ENCODE measurements at regions not wholly inside any gene's neighbourhood (a gene's known extent, or its start where the extent isn't known, plus 50 kb on each side); places are given as distances from the start of the nearest gene placed in this dataset.

DNA sequence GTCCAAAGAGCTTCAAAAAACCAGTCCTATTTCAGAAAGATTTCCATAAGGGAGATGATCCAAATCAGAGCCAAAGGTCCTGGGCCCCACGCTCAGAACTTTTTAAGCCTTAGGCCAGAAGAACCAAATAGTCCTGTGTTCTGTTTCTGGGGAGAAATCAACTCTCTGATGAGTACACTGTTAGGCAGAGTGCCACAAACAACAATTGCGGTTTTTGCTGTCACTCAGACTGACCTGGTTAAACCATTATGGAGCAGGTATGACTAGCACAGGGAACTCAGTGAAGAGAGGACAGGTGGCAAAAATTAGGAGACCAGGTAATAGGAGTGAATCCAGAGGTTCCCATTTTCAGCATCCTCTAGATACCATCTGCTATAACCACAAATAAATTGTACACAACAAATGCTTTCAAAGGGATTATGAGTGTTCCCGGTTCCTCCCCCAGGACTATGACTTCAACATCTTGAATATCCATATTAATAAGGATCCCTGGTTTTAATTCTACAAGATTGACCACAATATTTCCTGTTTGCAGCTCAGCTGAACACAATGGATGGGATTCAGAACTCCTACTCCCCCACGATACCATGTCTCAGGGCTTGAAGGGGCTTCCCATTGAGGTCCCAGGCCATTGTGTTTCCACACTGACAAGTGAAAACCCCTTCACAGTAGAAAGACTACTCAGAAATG, 52.1 kb upstream of the FREM1 start:
- H3K79me2 ChIP-seq (ENCODE audit: low read length): no peaks in the 10 kb centered on the region
- peak; percentile 89 for DNase-seq
- H3F3A ChIP-seq (ENCODE audit: low read length, unreplicated experiment): no peaks in the 10 kb centered on the region
- BruUV-seq (replicated peaks): no TSS peak
- TF ChIP-seq EZH2 (IDR thresholded peaks at IDR 0.05; ENCODE audit: low read length, unreplicated experiment): no peak
- no peak for TF ChIP-seq EZH2phosphoT487 (IDR thresholded peaks at IDR 0.05; ENCODE audit: borderline replicate concordance, low read length)
- TF ChIP-seq, protein P1, sequence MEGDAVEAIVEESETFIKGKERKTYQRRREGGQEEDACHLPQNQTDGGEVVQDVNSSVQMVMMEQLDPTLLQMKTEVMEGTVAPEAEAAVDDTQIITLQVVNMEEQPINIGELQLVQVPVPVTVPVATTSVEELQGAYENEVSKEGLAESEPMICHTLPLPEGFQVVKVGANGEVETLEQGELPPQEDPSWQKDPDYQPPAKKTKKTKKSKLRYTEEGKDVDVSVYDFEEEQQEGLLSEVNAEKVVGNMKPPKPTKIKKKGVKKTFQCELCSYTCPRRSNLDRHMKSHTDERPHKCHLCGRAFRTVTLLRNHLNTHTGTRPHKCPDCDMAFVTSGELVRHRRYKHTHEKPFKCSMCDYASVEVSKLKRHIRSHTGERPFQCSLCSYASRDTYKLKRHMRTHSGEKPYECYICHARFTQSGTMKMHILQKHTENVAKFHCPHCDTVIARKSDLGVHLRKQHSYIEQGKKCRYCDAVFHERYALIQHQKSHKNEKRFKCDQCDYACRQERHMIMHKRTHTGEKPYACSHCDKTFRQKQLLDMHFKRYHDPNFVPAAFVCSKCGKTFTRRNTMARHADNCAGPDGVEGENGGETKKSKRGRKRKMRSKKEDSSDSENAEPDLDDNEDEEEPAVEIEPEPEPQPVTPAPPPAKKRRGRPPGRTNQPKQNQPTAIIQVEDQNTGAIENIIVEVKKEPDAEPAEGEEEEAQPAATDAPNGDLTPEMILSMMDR (conservative IDR thresholded peaks at IDR 0.05; ENCODE audit: low read depth, low read length): no peak
- no peak overlapping the region; the same call in 1 of the 2 replicates for H3K27ac ChIP-seq (ENCODE audit: low read length)
- peak; percentile 56 for ATAC-seq
- intact Hi-C loops (cut with micrococcal nuclease): no loop called here
- H3K27me3 ChIP-seq (ENCODE audit: low read length): no peaks in the 10 kb centered on the region; the same call in 1 of the 2 replicates
- no peaks in the 10 kb centered on the region for H4K20me1 ChIP-seq (ENCODE audit: low read length)
- H3K9ac ChIP-seq (ENCODE audit: low read length): no peak overlapping the region
- peak overlapping the region; percentile 27 for H3K4me2 ChIP-seq (ENCODE audit: low read length)
- H3K4me3 ChIP-seq (ENCODE audit: low read length): no peak overlapping the region
- no peaks in the 10 kb centered on the region for H3K36me3 ChIP-seq (ENCODE audit: low read depth, low read length)
- H2AFZ ChIP-seq (ENCODE audit: low read length): no peak overlapping the region
- no peaks in the 10 kb centered on the region for H3K9me2 ChIP-seq (replicated peaks; ENCODE audit: low read length)
- H3K4me1 ChIP-seq (ENCODE audit: insufficient read depth, low read length): peaks cover 21% of the 10 kb centered on the region
- H3K9me3 ChIP-seq (ENCODE audit: low read length): no peaks in the 10 kb centered on the region
- ChIA-PET CTCF (no interaction called here), POLR2A (ENCODE audit: unreplicated experiment) (no interaction called here)

DNA sequence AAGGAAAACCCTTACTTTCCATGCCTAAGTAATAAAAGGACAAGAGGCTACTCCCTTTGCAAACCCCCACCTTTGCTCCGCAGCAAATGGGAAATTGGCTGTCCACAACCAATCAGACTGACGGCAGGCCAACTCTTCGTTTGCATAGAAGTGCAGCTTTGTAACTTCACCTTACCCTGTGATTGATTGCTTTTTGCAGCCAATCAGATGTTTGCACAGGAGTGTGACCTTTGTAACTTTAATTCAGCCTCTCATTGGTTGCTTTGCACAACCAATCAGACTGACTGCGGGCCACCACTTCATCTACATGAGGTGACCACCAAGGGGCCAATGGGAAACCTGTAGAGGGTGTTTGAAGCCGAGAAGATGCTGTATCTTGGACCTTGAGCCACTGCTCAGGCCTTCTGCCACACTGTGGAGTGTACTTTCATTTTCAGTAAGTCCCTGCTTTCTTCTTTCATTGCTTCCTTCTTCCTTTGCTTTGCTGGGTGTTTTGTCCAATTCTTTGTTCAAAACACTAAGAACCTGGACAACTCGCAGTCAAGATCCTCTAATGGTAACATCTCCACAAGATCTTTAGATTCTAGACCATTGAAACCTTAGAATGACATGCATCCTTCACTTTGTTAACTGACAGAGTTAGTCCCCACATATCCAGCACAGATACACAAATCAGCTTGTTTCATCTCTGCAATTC, 51.3 kb upstream of the FREM1 start:
- intact Hi-C loops (cut with micrococcal nuclease): no loop called here
- DNase-seq (peak; percentile 6), ATAC-seq (no peak)
- no peaks in the 10 kb centered on the region for H4K20me1 ChIP-seq (ENCODE audit: low read length)
- H2AFZ ChIP-seq (ENCODE audit: low read length): no peak overlapping the region
- H3K4me2 ChIP-seq (ENCODE audit: low read length): peak overlapping the region; percentile 27
- H3K27ac ChIP-seq (ENCODE audit: low read length): peak overlapping the region; percentile 50; the same call in 1 of the 2 replicates
- peaks cover 21% of the 10 kb centered on the region for H3K4me1 ChIP-seq (ENCODE audit: insufficient read depth, low read length)
- BruUV-seq (replicated peaks): no TSS peak
- TF ChIP-seq, protein P1 (conservative IDR thresholded peaks at IDR 0.05; ENCODE audit: low read depth, low read length): no peak
- TF ChIP-seq EZH2phosphoT487 (IDR thresholded peaks at IDR 0.05; ENCODE audit: borderline replicate concordance, low read length) (no peak), EZH2 (IDR thresholded peaks at IDR 0.05; ENCODE audit: low read length, unreplicated experiment) (no peak)
- H3F3A ChIP-seq (ENCODE audit: low read length, unreplicated experiment): no peaks in the 10 kb centered on the region
- no peaks in the 10 kb centered on the region for H3K79me2 ChIP-seq (ENCODE audit: low read length)
- no peak overlapping the region for H3K9ac ChIP-seq (ENCODE audit: low read length)
- ChIA-PET CTCF (no interaction called here), POLR2A (ENCODE audit: unreplicated experiment) (no interaction called here)
- no peaks in the 10 kb centered on the region for H3K36me3 ChIP-seq (ENCODE audit: low read depth, low read length)
- no peaks in the 10 kb centered on the region for H3K9me2 ChIP-seq (replicated peaks; ENCODE audit: low read length)
- no peaks in the 10 kb centered on the region; the same call in 1 of the 2 replicates for H3K27me3 ChIP-seq (ENCODE audit: low read length)
- H3K4me3 ChIP-seq (ENCODE audit: low read length): 0 out of 2 replicates have a peak overlapping the region, but pooled peaks have one; percentile 13
- no peaks in the 10 kb centered on the region for H3K9me3 ChIP-seq (ENCODE audit: low read length)

DNA sequence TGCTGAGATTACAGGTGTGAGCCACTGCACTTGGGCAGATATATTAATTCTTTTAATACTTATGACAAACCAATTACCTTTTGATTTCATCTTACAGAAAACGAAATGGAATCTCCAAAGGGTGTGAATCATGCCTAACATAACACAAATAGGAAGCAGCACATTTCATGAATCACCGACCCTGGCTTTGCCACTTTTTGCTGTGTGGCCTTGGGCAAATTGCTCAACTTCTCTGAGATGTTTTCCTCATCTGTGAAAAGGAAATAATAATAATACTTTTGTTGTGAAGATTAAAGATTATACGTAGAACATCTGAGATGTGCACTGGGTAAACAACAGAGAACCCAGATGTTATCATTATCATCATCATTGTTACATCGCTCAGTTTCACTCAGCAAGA, 50.7 kb upstream of the FREM1 start:
- Histone ChIP-seq H3K9me2 (replicated peaks; ENCODE audit: low read length) (no peaks in the 10 kb centered on the region), H3F3A (ENCODE audit: low read length, unreplicated experiment) (no peaks in the 10 kb centered on the region), H3K36me3 (ENCODE audit: low read depth, low read length) (no peaks in the 10 kb centered on the region), H3K9ac (ENCODE audit: low read length) (no peak overlapping the region), H2AFZ (ENCODE audit: low read length) (no peak overlapping the region), H3K27me3 (ENCODE audit: low read length) (no peaks in the 10 kb centered on the region; the same call in 1 of the 2 replicates), H3K9me3 (ENCODE audit: low read length) (no peaks in the 10 kb centered on the region), H3K27ac (ENCODE audit: low read length) (no peak overlapping the region), H4K20me1 (ENCODE audit: low read length) (no peaks in the 10 kb centered on the region), H3K4me3 (ENCODE audit: low read length) (no peak overlapping the region), H3K4me1 (ENCODE audit: insufficient read depth, low read length) (peaks cover 21% of the 10 kb centered on the region), H3K4me2 (ENCODE audit: low read length) (no peak overlapping the region), H3K79me2 (ENCODE audit: low read length) (no peaks in the 10 kb centered on the region)
- TF ChIP-seq EZH2 (IDR thresholded peaks at IDR 0.05; ENCODE audit: low read length, unreplicated experiment) (no peak), EZH2phosphoT487 (IDR thresholded peaks at IDR 0.05; ENCODE audit: borderline replicate concordance, low read length) (no peak)
- TF ChIP-seq, protein P1 (conservative IDR thresholded peaks at IDR 0.05; ENCODE audit: low read depth, low read length): no peak
- ChIA-PET CTCF (no interaction called here), POLR2A (ENCODE audit: unreplicated experiment) (no interaction called here)
- BruUV-seq (replicated peaks): no TSS peak
- intact Hi-C loops (cut with micrococcal nuclease): no loop called here
- ATAC-seq (no peak), DNase-seq (peak; percentile 25)

All from PC-3 (cell line).